Right atrium auricular region (tissue), 2 donors: ENCODE measurements at regions not wholly inside any gene's neighbourhood (a gene's known extent, or its start where the extent isn't known, plus 50 kb on each side); places are given as distances from the start of the nearest gene placed in this dataset.
A peak's percentile ranks its signal among the peaks of the same experiment; 100 is the strongest.

Experiments
- DNase-seq: peaks from one replicate; pipeline ENCODE4 v3.0.0-alpha.2; 2019; ENCODE audit warnings: low spot score
- H3K27ac ChIP-seq, 2 donors: fragments of 200-600 bp; sonication (generic); 1 replicate in 1 of 2; 2 replicates in 1 of 2; pipeline ENCODE4 v1.5.1; 2016 to 2019
- H3K27me3 ChIP-seq, 2 donors: fragments of 200-600 bp; sonication (generic); one replicate each; pipeline versions ENCODE4 v1.5.1 to v1.6.0; 2017 to 2019
- H3K36me3 ChIP-seq: fragments of 200-600 bp; sonication (generic); one replicate; pipeline ENCODE4 v1.5.1; 2016
- H3K4me1 ChIP-seq, 2 donors: fragments of 200-600 bp; sonication (generic); one replicate each; pipeline versions ENCODE4 v1.5.1 to v1.6.0; 2017 to 2019
- H3K4me3 ChIP-seq, 2 donors: fragments of 200-600 bp; sonication (generic); 1 replicate in 1 of 2; 2 replicates in 1 of 2; pipeline ENCODE4 v1.5.1; 2017 to 2019; ENCODE audit warnings: mild to moderate bottlenecking in 1 of 2, moderate library complexity in 1 of 2
- H3K9me3 ChIP-seq, 2 donors: fragments of 200-600 bp; sonication (generic); one replicate each; pipeline ENCODE4 v1.5.1; 2019
- TF ChIP-seq, protein P1 (sequence below), 2 donors: fragments of 200-600 bp; sonication (generic); IDR thresholded peaks; one replicate each; pipeline ENCODE4 v1.5.1; 2019; ENCODE audit warnings: antibody characterized with exemption in 2 of 2

DNA sequence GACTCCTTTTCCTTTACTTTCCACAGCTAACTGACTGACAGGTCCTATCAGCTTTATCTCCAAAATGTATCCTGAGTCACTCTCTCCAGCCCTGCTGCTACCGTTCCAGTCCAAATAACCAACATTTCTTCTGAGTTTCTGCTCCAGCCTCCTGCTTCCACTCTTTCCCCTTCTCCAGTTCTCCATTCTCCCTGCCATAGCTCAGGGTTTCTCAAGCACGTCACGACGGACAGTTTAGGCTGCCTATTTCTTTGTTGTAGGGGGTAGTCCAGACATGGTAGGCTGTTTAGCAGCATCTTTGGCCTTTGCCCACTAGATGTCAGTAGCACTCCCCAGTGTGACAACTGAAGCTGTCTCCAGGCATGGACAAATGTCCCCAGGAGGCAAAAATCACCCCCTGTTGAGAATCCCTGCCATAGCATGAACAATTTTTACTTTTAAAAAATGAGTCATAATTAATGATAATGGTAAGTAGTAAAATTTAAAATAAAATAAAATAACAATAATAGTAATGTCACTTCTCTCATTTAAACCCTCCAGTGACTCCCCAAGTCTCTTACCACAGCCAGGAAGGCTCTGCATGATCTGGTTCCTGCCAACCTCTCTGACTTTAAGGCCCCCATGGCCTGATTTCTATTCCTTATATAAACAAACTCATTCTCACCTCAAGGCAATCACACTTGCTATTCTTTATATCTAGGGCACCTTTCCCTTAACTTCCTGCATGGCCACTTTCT, 105.4 kb upstream of the FER start:
- no peak overlapping the region for H3K27ac ChIP-seq
- H3K36me3 ChIP-seq = no peaks in the 10 kb centered on the region
- TF ChIP-seq, protein P1, sequence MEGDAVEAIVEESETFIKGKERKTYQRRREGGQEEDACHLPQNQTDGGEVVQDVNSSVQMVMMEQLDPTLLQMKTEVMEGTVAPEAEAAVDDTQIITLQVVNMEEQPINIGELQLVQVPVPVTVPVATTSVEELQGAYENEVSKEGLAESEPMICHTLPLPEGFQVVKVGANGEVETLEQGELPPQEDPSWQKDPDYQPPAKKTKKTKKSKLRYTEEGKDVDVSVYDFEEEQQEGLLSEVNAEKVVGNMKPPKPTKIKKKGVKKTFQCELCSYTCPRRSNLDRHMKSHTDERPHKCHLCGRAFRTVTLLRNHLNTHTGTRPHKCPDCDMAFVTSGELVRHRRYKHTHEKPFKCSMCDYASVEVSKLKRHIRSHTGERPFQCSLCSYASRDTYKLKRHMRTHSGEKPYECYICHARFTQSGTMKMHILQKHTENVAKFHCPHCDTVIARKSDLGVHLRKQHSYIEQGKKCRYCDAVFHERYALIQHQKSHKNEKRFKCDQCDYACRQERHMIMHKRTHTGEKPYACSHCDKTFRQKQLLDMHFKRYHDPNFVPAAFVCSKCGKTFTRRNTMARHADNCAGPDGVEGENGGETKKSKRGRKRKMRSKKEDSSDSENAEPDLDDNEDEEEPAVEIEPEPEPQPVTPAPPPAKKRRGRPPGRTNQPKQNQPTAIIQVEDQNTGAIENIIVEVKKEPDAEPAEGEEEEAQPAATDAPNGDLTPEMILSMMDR (IDR thresholded peaks at IDR 0.05) = peak; percentile 61 to 86
- peaks cover 0 to 4% of the 10 kb centered on the region in 2 donors for H3K4me1 ChIP-seq
- DNase-seq = peak; percentile 65
- H3K9me3 ChIP-seq = peaks cover 0 to 6% of the 10 kb centered on the region in 2 donors
- no peak overlapping the region for H3K4me3 ChIP-seq
- H3K27me3 ChIP-seq = no peaks in the 10 kb centered on the region

DNA sequence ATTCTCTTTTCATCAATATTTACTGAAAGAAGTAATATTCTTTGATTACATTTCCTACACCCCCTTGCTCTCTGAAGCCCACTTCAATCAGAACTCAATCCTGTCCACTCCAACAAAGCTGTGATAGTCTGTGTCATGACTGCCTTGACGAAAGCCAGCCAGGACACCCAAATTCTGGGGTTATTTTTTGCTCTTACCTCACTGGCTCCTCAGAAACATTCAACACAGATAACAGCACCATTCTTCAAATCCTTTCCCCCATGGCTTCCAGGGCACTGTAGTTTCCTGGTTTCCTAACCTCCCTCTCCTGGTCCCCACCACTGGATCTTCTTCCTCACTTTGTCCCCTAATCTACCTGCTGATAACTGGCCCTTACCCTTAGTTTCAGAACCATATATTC, 106.1 kb upstream of the FER start:
- no peaks in the 10 kb centered on the region for H3K36me3 ChIP-seq
- no peaks in the 10 kb centered on the region for H3K27me3 ChIP-seq
- H3K9me3 ChIP-seq = no peaks in the 10 kb centered on the region
- no peak overlapping the region for H3K4me3 ChIP-seq
- H3K4me1 ChIP-seq = peaks cover 0 to 4% of the 10 kb centered on the region in 2 donors
- H3K27ac ChIP-seq = no peak overlapping the region
- DNase-seq = no peak
- TF ChIP-seq, protein P1 (IDR thresholded peaks at IDR 0.05) = no peak

DNA sequence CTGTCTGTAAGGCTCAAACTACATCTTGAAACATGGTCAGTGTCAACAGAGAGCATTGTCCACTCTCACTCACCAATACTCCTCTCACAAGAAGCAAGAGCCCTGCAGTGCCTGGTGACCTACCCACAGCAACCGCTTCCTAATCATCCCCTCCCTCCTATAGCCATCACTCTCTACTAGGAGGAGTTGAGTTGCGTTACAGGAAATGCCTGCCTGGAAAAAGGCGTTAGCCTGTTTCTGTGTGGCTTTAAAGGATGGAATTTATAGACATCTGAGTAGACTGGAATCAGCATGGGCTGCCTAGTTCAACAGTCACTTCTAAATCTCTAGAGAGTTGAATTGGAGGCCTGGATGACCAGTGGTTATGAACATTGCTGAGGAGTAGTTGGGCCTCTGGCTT, 108.3 kb upstream of the FER start:
- TF ChIP-seq, protein P1 (IDR thresholded peaks at IDR 0.05) = no peak
- Histone ChIP-seq H3K36me3 (no peaks in the 10 kb centered on the region), H3K4me3 (no peak overlapping the region), H3K9me3 (no peaks in the 10 kb centered on the region), H3K4me1 (peaks cover 0 to 4% of the 10 kb centered on the region in 2 donors), H3K27ac (no peak overlapping the region), H3K27me3 (no peaks in the 10 kb centered on the region)
- no peak for DNase-seq

DNA sequence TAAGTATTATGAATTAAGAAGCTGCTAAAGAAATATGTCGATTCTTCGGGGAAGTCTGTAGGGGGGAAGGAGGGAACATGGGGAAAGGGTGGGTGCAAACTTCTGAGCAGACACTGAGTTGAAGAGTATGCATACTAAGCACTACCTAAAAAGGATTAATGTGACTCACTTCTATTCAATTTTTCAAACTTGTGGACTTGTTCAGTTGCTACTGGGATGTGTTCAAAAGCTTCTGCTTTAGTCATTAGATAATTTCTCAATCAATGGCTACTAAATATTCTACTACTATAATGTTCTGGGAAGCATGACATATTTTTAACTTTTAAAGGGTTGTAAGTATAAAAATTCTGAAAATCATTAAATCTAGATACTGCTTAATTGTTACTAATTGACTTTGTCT, 109.7 kb upstream of the FER start:
- no peaks in the 10 kb centered on the region for H3K36me3 ChIP-seq
- H3K9me3 ChIP-seq = no peaks in the 10 kb centered on the region
- no peak for DNase-seq
- no peak overlapping the region for H3K4me3 ChIP-seq
- H3K27ac ChIP-seq = no peak overlapping the region
- TF ChIP-seq, protein P1 (IDR thresholded peaks at IDR 0.05) = no peak
- H3K27me3 ChIP-seq = no peaks in the 10 kb centered on the region
- peaks cover 0 to 4% of the 10 kb centered on the region in 2 donors for H3K4me1 ChIP-seq

DNA sequence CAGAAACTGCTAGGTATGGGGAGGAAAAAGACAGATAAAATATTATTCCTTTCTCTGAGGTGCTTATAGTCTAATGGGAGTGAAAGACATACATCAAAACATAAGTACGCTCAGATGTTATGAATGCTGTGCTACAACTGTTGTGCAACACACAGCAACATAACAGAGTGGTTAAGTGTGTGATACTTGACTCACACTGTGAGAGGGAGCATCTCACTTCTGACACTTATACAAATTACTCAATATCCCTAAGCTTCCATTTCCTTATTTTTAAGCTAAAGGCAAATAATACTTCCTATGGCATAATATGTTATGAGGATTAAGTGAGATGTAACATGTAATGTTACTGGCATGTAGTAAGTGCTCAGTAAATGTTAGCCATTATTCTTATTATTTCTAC, 110.6 kb upstream of the FER start:
- TF ChIP-seq, protein P1 (IDR thresholded peaks at IDR 0.05) = no peak
- H3K4me3 ChIP-seq = no peak overlapping the region
- DNase-seq = no peak

More for the DNA sequence above, 110.6 kb upstream of the FER start:
- no peaks in the 10 kb centered on the region for H3K27me3 ChIP-seq
- no peaks in the 10 kb centered on the region for H3K36me3 ChIP-seq
- peaks cover 0 to 4% of the 10 kb centered on the region in 2 donors for H3K4me1 ChIP-seq
- no peaks in the 10 kb centered on the region for H3K9me3 ChIP-seq
- H3K27ac ChIP-seq = no peak overlapping the region
